ENCODE measurements at regions not wholly inside any gene's neighbourhood (a gene's known extent, or its start where the extent isn't known, plus 50 kb on each side); places are given as distances from the start of the nearest gene placed in this dataset.
A peak's percentile ranks its signal among the peaks of the same experiment; 100 is the strongest.
"Not testable (repeated sequence)": the region's sequence is repeated elsewhere in the genome, so short reads cannot be mapped to it uniquely, and the experiment has no call there.

DNA sequence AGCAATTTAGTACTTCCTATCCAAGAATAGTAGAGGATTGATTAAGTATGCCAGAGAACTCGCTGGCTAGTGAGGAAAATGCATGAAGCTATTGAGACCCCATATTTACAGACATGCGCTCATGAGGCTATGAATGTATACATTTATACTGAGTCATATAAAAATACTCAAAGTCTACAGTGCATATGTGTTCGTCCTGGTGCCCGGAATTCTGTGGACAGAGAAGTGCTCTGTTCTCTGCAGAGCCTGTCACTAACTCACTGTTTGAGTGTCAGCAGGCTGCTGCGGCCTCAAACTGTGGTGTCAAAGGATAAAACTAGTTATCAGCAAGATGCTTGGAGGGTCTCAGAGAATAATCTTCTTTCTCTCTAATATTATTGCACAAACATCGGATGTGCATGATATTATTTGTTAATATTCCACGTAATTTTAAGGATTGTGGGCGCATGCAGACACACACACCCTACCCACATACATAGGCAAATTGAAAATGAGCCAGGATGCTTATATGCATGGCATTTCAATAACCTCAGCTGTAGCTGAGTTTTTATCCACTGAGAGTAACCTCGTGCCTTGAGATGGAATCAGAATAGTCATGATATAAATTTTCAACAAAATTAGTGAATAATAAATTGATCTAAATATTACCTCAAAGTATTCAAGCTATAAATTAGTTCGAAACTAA is 50.0 kb upstream of the TSC22D2 start:
- no peak for DNase-seq (ENCODE audit: low read depth)

DNA sequence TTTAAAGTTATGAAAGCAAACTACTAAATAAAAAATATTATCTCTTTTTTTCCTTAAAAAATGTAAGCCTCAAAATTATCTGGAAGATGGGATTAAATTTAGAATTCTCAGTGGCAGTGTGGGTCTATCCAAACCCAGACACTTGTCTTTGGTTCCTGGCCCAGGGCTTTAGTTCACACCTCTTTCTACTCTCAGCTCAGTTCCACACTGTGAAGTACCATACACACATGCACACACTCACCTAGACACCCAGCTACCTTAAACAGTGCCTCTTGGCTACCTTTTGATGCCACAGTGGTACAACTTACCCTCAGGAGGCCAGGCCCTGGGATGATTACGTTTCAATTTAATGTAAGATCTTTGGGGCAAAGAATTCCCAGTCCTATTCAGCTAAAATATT is 51.0 kb upstream of the TSC22D2 start:
- no peak for DNase-seq (ENCODE audit: low read depth)

DNA sequence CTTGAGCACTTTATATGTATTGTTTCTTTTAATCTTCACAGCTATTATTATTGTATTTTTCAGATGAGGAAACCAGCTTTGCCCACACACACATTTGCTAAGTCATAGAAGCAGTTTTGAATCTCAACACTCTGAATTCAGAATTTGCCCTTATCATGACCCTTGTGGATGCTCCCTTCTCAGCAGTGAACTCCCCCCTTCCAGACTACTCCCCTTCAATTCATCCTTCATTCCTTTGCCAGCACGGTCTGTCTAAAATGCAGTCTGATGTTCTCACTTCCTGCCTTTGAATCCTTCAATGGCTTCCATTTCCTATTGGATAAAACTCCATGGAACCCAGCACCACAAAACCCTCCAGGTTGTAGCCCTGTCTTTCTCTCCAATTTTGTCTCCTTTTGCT is 52.5 kb upstream of the TSC22D2 start:
- no peak for DNase-seq (ENCODE audit: low read depth)

DNA sequence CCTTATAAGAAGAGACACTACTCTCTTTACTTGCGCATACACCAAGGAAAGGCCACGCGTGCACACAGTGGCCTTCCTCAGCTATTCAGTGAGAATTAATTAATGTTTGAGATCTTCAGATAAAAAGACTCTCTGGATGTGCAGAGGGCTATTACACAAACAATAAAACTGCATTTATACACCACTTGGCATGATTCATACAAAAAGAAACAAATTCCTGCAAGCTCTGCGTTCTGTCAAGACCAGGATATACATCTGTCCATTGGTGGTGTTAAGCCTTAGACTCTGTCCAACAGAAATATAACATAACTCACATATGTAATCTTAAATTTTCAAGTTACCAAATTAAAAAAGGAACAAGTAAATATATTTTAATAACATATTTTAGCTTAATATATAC is 55.2 kb upstream of the TSC22D2 start:
- no peak for DNase-seq (ENCODE audit: low read depth)

DNA sequence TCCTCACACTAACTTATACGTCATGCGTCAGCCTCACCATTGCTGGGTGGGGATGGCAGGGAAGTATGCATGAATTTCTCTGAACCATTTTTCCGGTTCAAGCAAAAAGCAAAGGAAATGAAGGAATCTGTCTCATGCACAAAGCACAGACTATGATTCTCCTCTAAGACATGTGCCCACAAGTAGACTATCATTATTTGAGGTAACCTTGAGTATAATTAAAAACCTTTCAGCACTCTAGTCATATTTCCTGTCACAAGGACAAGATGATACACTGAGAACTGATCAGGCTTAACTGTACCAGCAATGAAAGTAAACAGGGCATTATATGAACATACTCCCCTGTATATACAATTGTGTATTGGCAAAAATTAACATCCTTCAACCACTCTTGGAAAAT is 56.7 kb upstream of the TSC22D2 start:
- no peak for DNase-seq (ENCODE audit: low read depth)

DNA sequence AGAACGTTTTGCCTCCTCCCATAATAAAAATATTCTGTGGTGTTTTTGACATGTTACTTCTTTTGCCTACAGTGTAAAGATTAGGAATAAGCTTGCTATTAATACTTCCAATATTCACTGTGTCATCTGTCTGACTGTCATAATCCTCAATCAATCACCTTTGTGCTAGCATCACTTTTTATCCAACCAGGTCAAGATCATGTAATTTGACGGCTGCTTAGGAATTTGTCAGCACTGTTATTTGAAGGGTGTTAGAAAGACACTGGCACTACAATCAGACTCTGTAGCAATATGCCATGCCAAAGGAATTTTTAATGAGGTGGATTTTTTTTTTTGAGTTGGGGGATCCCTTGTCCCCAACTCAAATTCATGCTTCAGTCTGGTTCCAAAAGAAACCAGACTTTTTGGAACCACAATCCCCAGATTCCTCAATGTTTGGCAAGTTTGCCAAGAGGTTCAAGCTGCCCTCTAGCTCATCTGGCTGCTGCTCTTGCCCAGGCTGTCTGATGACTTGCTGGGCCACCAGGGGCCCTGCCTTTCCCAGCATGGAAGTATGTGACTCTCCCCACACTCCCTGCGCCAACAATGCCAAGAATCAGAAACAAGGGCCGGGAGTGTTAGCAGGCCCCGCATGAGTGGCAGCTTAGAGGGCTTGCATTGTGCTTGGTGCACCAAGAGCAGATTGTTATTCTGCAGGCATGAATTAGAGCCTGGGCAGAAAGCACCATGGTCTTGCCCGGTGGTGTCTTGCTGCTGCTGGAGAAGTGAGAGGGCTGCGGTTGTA is 58.6 kb upstream of the TSC22D2 start:
- DNase-seq (ENCODE audit: low read depth), result peak; percentile 79

DNA sequence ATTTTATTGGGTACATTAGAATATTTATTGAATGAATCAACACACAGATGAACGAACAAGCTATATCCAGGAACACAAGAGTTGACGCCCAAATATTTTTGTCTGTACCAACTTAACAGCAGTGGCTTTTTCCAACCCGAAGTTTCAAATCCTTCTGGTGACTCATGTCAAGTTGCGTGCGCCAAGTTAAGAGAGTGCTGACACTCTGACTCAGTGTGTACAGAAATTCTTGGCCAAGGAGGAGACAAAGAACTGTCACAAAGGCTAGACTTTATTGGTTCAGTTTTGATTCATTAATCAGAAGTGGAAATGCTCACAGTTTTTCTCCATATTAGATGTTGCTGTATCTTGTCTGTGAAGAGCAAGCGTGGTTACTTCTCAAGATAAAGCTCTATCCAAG is 59.6 kb upstream of the TSC22D2 start:
- DNase-seq (ENCODE audit: low read depth), result peak; percentile 94

DNA sequence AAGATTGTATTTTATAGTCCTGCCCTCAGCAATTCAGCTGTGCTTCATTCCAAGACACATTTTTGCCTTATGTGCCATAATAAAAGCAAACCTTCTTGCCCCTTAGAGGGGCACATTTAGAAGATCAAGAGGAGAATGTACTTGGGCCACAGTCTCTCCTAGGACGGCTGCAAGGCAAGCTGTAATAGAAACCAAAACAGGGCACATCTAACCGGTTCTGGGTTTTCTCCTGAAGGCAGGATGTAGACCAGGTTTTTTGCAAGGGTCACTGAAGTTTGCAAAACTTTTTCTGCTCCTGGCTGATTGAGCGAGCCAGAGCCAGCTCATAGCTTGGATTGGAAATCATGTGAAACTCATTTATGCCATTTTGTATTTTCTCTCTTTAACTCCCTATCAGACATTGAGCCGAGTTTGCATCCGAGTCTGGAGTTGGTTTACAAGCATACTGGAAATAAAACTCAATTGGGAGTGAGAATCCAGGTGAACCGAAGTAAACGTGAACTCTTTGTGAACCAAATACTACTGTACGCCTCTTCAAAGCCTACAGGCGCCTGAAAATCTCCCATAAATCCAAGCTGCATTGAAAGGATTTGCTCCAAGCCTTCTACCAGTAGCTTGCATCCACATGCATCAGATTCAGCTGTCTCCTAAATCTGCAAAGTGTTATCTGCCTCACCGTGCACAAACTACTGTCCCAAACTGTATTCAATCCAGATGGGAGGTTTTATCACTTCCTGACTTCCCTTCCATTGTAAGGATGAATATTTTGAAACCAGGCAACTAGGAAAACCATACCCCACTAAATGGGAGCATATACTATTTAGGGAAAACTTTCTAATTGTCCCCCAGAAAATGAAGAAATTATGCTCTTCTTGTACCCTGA is 60.9 kb upstream of the TSC22D2 start:
- DNase-seq (ENCODE audit: low read depth), result peak; percentile 90

DNA sequence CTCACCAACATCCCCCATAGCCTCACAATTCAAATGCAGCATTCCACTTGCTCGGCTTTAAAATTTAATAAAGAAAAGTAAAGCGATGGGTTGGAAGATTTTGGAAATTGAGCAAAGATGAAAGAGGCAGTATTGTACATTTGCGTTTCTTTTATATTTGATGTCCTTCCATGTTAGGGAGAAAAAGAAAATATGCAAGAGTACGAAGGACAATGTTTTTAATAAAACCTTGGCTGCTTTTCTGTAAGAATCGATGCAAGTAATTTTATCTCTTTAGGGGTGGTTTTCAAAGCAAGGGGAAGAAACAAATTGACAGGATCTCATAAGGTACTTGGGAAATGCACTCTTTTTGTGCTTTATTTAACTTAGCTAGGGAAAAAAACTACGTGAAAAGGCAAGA is 61.8 kb upstream of the TSC22D2 start:
- DNase-seq (ENCODE audit: low read depth), result no peak

DNA sequence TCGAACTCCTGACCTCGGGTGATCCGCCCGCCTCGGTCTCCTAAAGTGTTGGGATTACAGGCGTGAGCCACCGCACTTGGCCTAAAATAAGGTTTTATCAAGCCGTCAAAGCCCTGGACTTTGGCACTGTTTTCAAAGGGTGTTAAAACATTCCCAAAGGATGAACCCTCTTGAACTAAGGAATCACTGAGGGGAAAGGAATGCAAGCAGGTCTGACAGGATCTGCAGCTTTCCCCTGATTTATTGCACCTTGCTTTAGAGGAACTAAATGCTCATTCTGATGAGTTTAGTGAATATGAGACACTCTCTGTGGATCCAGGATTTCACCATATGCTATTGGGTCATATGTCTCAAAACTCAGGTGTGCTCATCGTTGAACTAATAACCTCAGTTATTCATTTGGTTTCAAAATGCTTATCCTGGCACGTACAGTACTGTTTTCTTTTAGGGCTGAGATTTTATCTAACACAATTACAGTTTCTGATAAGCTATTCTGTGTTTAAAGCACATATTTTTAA is 63.0 kb upstream of the TSC22D2 start:
- peak; percentile 59 for DNase-seq (ENCODE audit: low read depth)

DNA sequence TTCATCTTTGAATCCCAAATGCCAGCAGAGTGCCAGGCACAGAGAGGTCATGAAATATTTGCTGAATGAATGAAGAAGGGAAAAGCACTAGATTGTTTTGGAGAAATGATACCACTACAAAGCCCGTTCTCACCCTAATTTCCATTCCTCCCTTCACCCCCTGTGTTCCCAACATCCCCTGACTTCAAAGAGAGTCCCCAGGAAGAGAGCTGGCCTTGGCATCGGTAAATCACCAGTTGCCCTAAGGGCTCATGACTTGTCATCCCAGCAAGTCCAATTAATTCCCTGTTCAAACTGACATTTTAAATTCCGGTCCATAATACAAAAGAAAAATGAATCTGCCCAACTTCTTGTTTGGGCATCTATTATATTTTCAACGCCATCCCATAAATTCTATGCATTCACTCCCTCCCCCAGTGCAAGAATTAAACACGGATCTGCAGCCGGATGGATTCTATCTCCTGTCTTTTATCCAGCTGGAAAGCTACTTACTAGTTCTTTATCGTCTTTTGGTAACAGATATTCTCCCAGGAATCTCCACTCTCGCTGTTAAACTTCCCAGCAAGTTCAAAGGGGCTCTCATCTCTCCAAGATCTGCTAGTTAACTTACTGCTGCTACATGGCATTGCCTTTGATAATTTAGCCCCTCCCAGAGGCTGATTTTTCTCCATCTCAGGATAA is 63.9 kb upstream of the TSC22D2 start:
- DNase-seq (ENCODE audit: low read depth), result peak; percentile 79

DNA sequence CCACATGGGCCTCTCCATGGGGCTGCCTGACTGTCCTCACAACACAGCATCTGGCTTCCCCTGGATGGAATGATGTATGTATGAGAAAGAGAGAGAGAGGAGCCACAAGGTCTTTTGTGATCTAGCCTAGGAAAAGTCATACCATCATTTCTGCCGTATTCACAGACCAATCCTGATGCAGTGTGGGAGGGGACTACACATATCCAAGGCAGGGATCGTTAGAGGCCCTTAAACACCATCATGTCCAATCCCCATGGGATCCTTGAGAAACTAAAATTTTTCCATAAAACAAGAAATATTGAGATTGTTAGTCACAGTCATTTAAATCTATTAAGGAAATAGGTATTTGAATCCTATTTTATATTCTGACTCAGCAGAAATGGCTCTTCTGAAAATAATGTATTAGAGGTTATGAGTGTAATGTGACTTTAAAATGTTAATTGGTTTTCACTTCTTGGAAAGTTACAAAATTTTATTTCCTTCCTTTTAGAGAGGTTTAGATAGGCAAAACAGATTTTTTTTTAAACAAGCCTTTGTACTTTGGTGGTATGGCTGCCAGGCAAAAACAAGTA is 65.1 kb upstream of the TSC22D2 start:
- DNase-seq (ENCODE audit: low read depth), result peak; percentile 19

DNA sequence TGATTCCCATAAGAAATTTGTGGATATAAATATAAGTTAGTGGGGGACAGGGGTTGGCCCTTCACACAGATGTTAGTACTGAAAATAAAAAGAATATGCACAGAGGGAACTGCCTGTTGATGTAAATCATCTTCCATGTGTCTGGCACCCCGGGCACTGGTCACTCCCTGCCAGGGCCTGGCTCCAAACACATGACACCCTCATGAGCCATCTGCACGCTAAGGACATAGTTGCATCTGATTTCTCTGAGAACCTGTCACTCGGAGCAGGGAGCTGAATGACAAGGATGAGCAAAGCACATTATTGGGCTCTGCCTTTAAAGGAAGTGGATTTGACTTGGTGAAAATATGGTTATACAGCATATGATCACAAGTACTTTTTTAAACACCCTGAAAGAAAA is 66.2 kb upstream of the TSC22D2 start:
- DNase-seq (ENCODE audit: low read depth), result peak; percentile 51

DNA sequence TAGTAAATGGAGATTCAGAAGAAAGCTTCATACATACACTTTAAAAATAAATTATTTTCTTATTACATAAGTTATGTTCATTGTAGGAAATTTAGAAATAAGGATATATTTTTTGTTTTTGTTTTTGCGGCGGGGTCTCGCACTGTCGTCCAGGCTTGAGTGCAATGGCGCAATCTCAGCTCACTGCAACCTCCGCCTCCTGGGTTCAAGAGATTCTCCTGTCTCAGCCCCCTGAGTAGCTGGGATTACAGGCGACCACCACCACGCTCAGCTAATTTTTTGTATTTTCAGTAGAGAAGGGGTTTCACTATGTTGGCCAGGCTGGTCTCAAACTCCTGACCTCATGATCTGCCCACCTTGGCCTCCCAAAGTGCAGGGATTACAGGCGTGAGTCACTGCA is 71.7 kb upstream of the TSC22D2 start:
- not testable (repeated sequence) for DNase-seq (ENCODE audit: low read depth)

DNA sequence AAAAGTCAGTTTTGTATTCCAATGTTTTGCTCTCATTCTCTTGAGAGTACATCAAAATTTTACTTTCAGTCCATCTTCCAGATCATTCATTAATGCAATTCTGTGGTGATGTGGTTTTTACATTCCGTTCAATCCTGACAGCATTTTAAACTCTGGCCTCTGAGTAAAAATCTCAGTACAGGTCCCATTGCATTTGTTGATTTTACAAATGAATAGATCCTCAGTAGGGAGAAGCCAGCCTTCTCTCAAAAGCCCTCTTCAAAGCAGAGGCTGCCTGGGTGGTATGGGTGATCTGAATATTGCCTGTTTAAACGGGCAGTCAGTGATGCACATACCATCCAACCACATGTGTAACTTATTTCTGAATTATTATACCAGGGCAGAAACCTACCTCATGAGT is 72.5 kb upstream of the TSC22D2 start:
- peak; percentile 35 for DNase-seq (ENCODE audit: low read depth)

DNA sequence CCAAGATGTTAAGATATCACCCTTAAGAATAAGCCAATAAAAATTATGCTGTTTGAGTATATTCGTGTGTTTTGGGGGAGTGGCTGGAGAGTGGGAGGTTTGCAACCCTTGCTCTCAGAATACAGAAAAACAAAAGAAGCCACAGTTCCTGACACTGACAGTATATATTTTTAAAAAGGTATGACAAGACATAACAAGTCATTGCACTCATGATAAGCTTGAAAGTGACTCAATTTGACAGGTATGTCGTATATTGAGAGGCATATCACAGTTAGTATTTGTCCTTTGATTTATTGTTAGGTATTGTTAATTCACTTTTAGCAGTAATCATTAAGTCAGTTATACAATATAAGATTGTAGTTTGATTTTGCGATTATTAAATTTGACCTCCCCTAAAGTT is 73.1 kb upstream of the TSC22D2 start:
- DNase-seq (ENCODE audit: low read depth), result no peak

DNA sequence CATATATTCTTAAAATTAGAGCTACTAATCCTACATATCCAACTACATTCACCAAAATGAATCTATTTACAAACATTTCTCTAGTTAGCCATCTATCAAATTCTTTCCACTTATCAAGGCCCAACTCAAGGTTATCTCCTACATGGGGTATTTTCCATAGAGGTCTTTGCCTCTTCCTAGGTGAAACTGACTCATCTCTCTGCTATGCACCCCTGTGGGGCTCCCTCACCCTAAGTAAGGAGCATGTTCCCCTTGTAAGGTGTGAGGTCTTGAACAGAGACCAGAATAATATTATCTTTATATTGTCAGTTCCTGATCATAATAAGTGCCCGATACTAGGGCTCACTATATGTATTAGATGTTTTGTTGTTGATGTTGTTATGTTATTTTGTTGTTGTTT is 74.6 kb upstream of the TSC22D2 start:
- no peak for DNase-seq (ENCODE audit: low read depth)

DNA sequence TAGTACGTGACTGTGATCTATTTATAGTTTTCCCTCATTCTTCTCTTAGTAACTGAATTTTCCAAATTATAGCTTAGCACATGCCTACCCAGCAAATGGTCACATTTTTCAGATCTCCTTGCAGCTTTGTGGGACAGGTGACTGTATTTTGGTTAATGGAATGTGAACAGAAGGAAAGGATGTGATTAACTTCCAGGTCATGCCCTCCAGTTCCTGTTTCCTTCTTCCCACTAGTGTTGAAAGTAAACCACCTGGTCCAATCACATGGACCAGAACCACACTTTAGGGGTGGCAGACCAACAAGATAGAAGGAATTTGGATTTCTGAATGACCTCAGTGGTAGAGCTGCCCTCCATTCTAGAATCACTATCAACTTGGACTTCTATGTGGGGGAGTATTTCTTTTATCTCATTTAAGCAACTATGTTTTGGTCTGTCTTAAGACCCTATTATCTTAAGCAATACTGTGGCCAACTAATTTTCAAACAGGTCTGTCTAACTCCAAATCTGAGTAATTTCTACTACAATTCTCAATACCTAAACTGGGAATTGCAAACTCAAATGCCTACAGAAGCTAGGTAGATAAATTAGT is 76.0 kb upstream of the TSC22D2 start:
- no peak for DNase-seq (ENCODE audit: low read depth)

DNA sequence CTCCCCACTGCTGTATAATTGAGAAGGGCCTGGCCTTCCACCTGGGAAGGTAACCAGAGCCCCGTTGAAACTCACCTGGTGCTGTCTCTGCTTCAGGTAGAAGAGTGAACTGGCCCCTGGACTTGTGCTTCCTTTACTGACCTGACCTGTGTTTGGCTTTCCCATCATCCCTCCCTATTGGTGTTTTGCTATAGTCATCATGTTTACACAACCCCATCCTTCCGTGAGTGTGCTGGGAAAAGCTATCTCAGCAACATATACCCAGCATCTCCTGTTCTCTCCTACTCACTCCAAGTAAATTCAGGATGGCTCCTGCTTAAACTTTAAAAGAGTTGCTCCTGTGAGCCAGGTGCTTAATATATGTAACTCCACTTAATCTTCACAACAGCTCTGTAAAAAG is 77.2 kb upstream of the TSC22D2 start:
- no peak for DNase-seq (ENCODE audit: low read depth)

DNA sequence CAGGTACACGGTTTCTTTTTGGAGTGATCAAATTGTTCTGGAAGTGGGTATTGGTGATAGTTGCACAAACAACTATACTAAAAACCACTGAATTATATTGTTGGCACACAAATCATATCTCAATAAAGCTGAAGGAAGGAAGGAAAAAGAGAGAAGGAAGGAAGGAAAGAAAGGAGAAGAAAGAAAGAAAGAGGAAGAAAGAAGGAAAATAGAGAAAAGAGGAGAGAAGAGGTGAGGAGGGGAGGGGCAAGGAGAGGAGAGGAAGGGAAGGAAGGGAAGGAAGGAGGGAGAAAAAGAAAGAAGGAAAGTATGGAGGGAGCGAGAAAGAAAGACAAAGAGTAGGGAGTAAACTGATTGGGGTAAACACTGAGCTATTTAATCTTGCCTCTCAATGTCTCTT is 77.9 kb upstream of the TSC22D2 start:
- DNase-seq (ENCODE audit: low read depth), result no peak

DNA sequence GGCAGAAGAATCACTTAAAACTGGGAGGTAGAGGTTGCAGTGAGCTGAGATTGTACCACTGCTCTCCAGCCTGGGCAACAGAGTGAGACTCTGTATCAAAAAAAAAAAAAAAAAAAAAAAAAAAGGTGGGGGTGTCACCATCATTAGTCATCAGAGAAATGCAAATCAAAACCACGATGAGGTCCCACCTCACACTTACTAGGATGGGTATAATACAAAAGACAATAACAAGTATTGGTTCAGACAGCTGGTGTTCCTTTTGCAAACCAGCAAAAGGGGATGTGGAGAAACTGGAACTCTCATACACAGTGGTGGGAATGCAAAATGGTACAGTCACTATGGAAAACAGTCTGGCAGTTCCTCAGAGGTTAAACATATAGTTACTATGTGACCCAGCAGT is 78.7 kb upstream of the TSC22D2 start:
- no peak for DNase-seq (ENCODE audit: low read depth)
